ENCODE measurements at regions not wholly inside any gene's neighbourhood (a gene's known extent, or its start where the extent isn't known, plus 50 kb on each side); places are given as distances from the start of the nearest gene placed in this dataset.

DNA sequence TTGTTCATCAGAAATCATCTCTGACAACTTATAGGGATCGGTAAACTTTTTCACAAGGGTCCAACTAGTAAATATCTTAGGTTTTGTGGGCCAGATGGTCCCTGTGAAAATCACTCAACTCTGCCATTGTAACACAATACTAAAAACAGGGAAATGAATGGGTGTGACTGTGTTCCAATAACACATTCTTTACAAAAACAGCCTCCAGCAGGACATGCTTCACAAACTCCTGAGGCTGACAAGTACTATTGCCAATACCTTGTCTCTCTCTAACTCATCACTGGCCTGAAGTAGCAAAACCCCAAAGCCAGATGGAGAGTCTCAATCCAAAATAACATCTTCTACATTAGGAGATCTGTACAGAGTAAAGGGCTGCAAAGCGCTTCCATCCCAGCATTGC lies 312.3 kb downstream of the TOX3 start (continued):
- TF ChIP-seq NONO (IDR thresholded peaks at IDR 0.05) (no peak), NONO (CRISPR knock-in tag; conservative IDR thresholded peaks at IDR 0.05) (no peak), ZNF619 (CRISPR knock-in tag; IDR thresholded peaks at IDR 0.05) (no peak), ZMAT3 (CRISPR knock-in tag; conservative IDR thresholded peaks at IDR 0.05) (no peak), ZNF713 (CRISPR knock-in tag; IDR thresholded peaks at IDR 0.05) (no peak), DNMT3B (CRISPR knock-in tag; conservative IDR thresholded peaks at IDR 0.05) (no peak), ZSCAN30 (CRISPR knock-in tag; IDR thresholded peaks at IDR 0.05) (no peak)
- TF ChIP-seq, protein P1, sequence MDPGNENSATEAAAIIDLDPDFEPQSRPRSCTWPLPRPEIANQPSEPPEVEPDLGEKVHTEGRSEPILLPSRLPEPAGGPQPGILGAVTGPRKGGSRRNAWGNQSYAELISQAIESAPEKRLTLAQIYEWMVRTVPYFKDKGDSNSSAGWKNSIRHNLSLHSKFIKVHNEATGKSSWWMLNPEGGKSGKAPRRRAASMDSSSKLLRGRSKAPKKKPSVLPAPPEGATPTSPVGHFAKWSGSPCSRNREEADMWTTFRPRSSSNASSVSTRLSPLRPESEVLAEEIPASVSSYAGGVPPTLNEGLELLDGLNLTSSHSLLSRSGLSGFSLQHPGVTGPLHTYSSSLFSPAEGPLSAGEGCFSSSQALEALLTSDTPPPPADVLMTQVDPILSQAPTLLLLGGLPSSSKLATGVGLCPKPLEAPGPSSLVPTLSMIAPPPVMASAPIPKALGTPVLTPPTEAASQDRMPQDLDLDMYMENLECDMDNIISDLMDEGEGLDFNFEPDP (CRISPR knock-in tag; conservative IDR thresholded peaks at IDR 0.05): no peak

DNA sequence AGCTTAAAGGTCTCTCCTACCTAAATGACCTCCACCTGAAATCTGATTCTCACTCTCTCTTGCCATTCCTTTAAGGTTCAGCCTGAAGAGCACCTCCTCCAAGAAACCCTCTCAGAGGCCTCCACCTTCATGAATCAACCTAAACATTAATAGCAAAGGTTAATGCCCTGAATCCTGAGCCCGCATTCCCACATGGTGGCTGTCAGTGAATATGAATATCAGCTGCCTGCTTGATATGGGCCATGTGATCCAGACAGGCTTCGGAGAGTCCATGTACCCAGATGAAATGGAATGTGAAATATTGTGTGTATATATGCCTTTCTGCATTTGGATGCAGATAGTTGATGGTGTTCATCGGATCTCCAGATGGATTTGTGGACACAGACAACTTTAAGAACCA lies 317.5 kb downstream of the TOX3 start:
- in situ Hi-C loops (cut with HindIII; ENCODE audit: extremely low pct_ligation_motif_present, low pct_unique_long_range_greater_than_20kb): no loop called here
- no peak for DNase-seq (ENCODE audit: low spot score)
- no peaks in the 10 kb centered on the region for H3K9me3 ChIP-seq (ENCODE audit: low read length)
- H3K9ac ChIP-seq (ENCODE audit: insufficient read depth, low read depth, low read length): no peak overlapping the region
- H2AFZ ChIP-seq (ENCODE audit: low read length): no peak overlapping the region
- no peaks in the 10 kb centered on the region for H3K36me3 ChIP-seq (replicated peaks in 1 of 2; ENCODE audit: control insufficient read depth in 1 of 2, insufficient read depth in 2 of 2, low read length in 2 of 2)
- no TSS peak for BruUV-seq (replicated peaks)
- H3K4me2 ChIP-seq (ENCODE audit: low read depth, low read length): no peak overlapping the region
- H3K79me2 ChIP-seq (ENCODE audit: insufficient read depth, low read length): no peaks in the 10 kb centered on the region
- H3K4me1 ChIP-seq (ENCODE audit: insufficient read depth, low read length): no peaks in the 10 kb centered on the region
- intact Hi-C loops (cut with micrococcal nuclease; ENCODE audit: unreplicated experiment): no loop called here
- H3K4me3 ChIP-seq (replicated peaks in 1 of 3; ENCODE audit: insufficient read depth in 1 of 3, low read depth in 2 of 3, low read length in 3 of 3): no peak overlapping the region
- no peak for ATAC-seq
- H3K27me3 ChIP-seq (ENCODE audit: control insufficient read depth in 1 of 2, insufficient read depth in 2 of 2, low read length in 2 of 2): no peaks in the 10 kb centered on the region
- H3K27ac ChIP-seq (ENCODE audit: extremely low read length, insufficient read depth, low read length): no peak overlapping the region
- FAIRE-seq: no peak
- H4K20me1 ChIP-seq (ENCODE audit: insufficient read depth, low read length): no peaks in the 10 kb centered on the region
- POLR2A ChIA-PET: no interaction called here
- 32% methylated on average over 3 of the region's 3 CpGs for WGBS (ENCODE audit: low lambda C conversion rate)
- TF ChIP-seq SSRP1 (CRISPR knock-in tag; IDR thresholded peaks at IDR 0.05) (no peak), GATAD2A (CRISPR knock-in tag; IDR thresholded peaks at IDR 0.05) (no peak), ZNF570 (CRISPR knock-in tag; IDR thresholded peaks at IDR 0.05; ENCODE audit: borderline replicate concordance) (no peak), NFIB (CRISPR knock-in tag; IDR thresholded peaks at IDR 0.05; ENCODE audit: borderline replicate concordance) (no peak), ZNF589 (CRISPR knock-in tag; conservative IDR thresholded peaks at IDR 0.05) (no peak), ZNF713 (CRISPR knock-in tag; IDR thresholded peaks at IDR 0.05) (no peak)
- TF ChIP-seq, protein P2, sequence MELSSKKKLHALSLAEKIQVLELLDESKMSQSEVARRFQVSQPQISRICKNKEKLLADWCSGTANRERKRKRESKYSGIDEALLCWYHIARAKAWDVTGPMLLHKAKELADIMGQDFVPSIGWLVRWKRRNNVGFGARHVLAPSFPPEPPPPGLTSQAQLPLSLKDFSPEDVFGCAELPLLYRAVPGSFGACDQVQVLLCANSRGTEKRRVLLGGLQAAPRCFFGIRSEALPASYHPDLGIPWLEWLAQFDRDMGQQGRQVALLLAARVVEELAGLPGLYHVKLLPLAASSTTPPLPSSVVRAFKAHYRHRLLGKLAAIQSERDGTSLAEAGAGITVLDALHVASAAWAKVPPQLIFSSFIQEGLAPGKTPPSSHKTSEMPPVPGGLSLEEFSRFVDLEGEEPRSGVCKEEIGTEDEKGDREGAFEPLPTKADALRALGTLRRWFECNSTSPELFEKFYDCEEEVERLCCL (CRISPR knock-in tag; IDR thresholded peaks at IDR 0.05; ENCODE audit: borderline replicate concordance): no peak
- TF ChIP-seq, protein P3, sequence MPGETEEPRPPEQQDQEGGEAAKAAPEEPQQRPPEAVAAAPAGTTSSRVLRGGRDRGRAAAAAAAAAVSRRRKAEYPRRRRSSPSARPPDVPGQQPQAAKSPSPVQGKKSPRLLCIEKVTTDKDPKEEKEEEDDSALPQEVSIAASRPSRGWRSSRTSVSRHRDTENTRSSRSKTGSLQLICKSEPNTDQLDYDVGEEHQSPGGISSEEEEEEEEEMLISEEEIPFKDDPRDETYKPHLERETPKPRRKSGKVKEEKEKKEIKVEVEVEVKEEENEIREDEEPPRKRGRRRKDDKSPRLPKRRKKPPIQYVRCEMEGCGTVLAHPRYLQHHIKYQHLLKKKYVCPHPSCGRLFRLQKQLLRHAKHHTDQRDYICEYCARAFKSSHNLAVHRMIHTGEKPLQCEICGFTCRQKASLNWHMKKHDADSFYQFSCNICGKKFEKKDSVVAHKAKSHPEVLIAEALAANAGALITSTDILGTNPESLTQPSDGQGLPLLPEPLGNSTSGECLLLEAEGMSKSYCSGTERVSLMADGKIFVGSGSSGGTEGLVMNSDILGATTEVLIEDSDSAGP (CRISPR knock-in tag; IDR thresholded peaks at IDR 0.05; ENCODE audit: borderline replicate concordance): no peak
- CTCF ChIA-PET (ENCODE audit: low intra/inter-chr PET ratio, low total read pairs): no interaction called here
